OCI-LY3 (cell line): ENCODE measurements at regions not wholly inside any gene's neighbourhood (a gene's known extent, or its start where the extent isn't known, plus 50 kb on each side); places are given as distances from the start of the nearest gene placed in this dataset.

ENCODE experiments used
- EZH2phosphoT487 ChIP-seq: fragments of 200-600 bp; shearing (Covaris generic); IDR thresholded peaks from 2 replicates; pipeline ENCODE4 v1.6.1; 2018; ENCODE audit warnings: antibody characterized with exemption, mixed run types, low read depth
- TF ChIP-seq, protein P1 (sequence below): fragments of 200-600, 300-600 bp; sonication (generic); IDR thresholded peaks from 2 replicates; pipeline ENCODE4 v1.5.1; 2014; ENCODE audit warnings: antibody characterized with exemption, low read length, low read depth

DNA sequence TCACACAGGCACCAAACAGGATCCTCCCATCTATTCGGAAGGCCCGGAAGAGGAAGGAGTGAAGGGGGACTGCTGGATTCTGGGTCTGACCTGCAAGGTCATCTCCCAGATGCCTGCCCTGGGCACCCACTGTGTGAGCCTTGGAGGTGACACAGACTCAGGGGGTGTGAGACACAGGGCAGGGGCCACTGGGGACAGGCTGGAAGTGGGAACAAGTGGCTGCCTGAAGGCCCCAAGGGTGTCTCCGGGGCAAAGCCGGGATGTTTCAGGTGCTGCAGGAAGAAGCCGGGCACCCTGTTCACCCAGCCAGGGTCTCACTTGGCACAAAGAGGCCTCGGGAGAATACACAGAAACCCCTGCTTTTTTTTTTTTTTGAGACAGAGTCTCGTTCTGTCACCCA, 385.5 kb downstream of the CTTN start:
- TF ChIP-seq, protein P1, sequence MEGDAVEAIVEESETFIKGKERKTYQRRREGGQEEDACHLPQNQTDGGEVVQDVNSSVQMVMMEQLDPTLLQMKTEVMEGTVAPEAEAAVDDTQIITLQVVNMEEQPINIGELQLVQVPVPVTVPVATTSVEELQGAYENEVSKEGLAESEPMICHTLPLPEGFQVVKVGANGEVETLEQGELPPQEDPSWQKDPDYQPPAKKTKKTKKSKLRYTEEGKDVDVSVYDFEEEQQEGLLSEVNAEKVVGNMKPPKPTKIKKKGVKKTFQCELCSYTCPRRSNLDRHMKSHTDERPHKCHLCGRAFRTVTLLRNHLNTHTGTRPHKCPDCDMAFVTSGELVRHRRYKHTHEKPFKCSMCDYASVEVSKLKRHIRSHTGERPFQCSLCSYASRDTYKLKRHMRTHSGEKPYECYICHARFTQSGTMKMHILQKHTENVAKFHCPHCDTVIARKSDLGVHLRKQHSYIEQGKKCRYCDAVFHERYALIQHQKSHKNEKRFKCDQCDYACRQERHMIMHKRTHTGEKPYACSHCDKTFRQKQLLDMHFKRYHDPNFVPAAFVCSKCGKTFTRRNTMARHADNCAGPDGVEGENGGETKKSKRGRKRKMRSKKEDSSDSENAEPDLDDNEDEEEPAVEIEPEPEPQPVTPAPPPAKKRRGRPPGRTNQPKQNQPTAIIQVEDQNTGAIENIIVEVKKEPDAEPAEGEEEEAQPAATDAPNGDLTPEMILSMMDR: no peak
- TF ChIP-seq EZH2phosphoT487: no peak
